ENCODE measurements at regions not wholly inside any gene's neighbourhood (a gene's known extent, or its start where the extent isn't known, plus 50 kb on each side); places are given as distances from the start of the nearest gene placed in this dataset.
A peak's percentile ranks its signal among the peaks of the same experiment; 100 is the strongest.

DNA sequence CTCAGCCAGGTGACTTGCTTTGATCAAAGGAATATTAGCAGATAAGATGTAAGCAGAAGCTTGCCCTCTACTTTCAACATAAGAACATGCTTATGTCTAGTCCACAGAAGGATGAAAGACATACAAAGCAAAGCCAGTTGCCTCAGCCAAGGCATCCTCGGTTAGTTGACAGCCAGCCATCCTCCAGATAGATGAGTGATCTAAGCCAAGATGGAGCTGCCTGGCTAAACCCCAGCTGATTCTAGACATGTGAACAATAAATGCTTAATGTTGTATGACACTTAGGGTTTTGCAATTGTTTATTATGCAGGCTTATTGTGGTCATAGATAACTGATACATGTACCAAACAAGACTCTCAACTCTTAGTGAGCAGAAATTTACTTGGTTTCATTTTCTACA lies 157.6 kb upstream of the TMTC2 start:
- DNase-seq = no peak

DNA sequence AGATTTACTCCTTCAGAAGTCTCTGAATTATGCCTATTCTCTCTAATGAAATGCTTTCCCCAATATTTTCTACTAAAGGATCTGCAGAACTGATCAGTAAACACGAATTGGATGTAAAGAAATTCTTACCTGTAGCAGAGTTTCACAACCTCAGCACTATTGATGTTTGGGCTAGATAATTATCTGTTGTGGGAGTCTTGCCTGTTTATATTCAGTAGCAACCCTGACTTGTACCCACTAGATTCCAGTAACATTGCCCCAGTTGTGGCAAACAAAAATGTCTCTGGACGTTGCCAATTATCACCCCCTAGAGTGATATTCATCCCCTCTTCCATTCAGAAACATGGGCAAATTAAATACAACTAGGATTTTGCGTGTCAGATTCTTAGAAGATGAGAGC lies 156.8 kb upstream of the TMTC2 start:
- DNase-seq = no peak

DNA sequence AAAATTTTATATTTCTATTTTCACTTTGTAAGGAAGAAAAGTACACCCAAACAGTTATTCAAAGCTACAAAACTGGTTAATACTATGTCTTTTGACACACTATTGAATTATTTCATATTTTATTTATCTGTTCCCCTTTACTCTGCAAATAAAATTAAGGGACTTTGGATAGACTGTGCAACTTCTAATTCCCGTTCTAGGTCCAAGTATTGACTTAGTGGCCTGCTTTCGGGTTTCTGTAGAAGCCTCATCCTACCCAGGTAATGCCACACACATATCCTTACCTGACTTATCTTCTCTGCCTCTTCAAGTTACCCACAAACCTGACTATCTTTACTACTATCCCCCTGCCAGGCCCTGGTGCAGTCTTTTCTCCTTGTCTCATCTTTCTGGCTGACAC lies 156.3 kb upstream of the TMTC2 start:
- DNase-seq = no peak

DNA sequence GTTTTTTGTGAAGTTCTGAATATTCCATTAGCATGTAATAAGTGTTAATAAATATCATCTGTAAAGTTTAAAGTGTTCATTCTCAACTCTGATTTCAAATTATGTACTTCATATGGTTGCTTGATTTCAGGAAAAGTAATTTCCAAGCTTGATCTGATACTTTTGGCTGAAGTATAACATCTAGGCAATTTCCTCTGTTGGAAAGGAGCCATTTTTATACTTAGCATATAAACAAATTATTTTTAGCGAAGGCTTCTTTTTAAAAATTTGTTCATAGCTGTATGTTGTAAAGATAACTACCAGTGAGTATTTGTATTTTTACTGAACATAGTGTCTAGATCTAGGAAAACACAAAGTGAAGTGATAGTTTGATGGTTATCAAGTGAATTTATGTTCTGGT lies 153.4 kb upstream of the TMTC2 start:
- DNase-seq = peak; percentile 48 to 58

DNA sequence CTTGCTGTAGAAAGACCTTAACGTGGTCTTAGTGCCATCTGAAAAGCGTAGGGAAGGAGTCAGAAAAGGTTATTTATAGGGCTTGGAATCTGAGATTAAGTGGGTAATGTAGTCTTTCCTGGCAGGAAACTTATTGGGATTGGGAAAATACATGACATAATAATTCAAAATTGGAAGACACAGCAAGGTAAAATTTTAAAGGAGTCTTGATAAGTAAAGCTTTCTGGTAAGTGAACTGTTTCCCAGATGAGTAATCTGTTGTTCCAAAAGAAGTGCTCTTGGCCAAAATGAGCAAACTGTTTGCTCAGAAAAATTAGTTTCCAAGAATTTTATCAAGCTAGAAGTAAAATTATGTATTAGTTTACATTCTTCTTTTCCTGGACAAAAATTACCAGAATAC lies 149.3 kb upstream of the TMTC2 start:
- DNase-seq = no peak

DNA sequence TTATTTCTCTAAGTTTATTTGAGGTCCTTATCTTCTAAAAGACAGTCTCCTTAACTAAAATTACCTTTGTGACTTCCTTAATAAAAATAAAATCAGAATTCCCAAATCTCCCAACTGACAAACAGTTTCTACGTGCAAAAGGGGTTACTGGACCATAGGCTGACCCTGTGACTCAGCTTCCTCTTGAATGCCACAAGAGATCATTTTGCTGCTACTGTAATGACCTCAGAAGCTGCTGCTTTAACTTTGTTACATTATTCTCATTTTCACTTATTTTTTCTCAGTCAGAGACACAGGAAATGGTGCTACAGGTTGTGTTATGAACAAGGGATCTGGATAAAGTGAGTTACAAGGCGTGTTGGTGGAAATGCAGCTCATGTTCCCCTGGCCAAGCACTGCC lies 132.2 kb upstream of the TMTC2 start:
- DNase-seq = no peak

DNA sequence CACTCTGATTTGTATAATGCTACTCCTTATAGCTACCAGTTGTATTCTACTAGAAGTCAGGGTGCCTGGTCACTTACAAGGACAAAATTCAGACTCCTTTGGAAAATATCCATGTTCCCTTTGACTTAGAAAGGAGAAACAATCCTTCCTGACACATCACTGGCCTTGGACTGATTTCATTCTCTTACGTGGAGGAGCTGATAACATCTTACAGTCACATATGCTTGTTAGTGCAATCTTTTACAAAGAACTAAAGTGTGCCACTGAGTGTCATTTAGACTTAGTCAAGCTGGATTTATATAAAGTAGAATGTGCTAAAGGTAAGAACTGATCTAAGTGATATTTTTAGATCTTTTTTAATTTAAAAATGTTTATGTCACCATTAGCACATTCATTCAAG lies 131.0 kb upstream of the TMTC2 start:
- DNase-seq = no peak

DNA sequence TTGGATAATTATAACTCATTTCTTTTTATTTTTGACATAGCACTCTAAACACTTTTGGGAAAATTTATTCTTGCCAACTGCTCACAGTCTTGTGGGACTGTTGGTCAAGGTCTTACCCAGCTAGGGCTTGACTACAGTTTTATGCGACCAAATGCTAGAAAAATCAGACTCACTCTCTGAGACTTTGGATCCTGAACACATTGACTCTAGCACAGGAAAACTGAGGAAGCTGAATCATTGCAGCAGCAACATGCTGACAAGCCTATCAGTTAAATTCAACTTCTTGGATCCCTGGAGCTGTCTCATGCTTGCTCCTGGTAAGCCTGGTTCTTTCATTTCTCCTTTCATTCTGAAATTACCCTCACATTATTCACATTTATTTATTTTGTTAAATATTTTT lies 120.7 kb upstream of the TMTC2 start:
- DNase-seq = no peak

DNA sequence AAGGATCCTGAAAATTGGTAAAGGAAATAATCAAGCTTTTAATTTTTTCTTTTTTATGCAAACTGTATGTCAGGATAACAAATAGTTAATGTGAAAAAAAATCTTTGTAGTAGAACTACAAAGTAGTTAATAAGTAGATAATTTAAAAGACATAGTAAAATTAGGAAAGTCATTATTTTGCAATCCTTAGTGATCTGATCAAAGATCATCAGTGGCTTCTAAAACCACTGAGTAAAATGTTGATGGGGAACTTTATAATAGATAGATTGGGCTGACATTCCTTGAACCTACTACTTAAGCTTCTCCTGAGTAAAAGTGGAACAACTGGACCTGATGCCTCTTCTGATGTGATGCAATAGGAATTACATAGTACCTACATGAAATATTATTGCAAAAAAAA lies 119.0 kb upstream of the TMTC2 start:
- no peak for DNase-seq

DNA sequence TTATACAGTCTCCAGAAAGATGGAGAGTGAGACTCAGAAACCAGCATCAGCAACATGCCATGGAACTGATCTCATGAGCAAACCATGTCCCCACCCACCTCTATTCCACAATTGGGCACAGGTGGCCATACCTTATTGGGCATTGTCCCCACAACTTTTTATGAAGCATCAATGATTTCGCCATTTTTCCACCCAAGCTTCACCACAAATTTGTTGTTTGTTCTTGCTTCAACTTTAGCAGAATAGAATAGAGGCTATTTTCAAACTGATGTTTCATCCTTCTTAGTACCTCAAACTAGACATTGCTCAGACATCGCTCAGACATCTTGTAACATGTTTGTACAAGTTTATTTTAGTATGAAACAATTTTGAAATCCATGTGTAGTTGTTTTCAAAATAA lies 112.5 kb upstream of the TMTC2 start:
- no peak for DNase-seq

DNA sequence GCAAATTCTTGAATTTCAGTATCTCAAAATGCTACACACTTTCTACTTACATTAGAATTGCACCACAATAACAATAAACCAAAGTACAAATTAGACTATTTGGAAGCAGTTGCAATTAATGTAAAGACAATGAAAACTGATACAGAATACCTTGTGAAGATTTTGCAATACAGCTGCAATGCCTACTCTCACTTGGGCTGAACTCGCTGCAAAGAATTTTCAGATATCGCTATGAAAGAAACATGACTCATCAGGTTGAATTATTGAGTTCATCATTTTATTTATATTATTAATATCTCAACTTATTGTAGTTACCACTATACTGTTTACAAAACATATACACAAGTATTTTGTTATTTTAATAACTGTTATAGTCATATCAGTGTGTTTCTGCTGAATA lies 108.0 kb upstream of the TMTC2 start:
- DNase-seq = no peak

DNA sequence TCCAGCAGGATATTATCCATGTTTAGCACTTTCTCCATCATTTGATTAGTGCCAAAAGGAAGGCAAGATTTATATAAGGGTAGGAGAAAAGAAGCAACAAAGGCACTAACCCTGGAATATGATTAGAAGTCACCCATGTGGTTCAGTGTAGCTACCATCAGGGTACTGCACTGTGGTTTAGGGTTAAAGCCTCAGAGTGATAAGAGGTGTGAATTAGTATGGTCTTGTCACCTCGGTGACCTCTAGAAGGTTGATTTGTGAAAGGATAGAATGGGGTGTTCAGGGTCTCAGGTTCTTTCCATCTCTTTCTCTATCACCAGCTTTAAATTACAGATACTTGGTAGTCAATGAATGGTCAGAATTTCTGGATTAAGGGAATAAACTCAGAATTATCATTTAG lies 103.0 kb upstream of the TMTC2 start:
- DNase-seq = no peak

DNA sequence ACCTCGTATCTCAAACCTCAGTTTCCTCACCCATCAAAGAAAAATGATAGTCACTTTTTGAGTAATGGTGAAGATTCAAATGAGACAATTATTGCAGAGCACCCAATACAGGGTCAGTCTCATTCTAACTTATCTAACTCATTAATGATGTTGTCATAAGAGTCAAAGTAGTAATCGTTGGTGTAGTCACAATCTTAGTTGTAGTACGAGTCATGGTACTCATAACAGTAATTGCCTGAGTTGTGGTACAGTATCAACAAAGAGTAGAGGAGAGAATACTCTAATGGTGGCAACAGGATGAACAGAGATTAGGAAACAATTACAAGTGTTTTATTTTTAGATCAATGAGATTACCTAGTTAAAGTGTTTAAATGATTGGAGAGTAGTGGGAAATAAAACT lies 93.6 kb upstream of the TMTC2 start:
- no peak for DNase-seq

DNA sequence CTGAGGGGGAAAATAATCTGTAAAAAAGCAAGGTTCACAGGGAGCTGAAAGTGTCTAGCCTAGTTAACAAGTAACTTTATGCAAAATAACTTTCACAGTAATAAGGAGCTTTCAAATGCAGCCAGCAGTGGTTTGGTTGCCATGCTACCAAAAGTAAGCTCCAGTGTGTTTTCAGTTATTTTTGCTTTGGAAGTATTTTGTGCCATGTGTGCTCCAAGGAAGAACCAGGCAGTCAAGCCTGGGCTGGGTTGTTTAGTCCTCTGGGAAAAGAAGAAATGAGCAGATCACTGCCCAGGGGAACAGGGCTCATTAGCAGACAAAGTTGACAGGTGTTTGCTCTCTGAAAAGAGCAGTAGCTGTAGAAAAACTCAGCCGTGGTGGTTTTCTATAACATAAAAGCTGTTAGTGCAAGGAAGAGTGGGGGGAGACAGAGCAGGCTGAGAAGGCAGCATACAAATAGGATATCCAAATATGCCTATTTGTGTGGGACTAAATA lies 92.8 kb upstream of the TMTC2 start:
- peak; percentile 70 to 88 for DNase-seq

DNA sequence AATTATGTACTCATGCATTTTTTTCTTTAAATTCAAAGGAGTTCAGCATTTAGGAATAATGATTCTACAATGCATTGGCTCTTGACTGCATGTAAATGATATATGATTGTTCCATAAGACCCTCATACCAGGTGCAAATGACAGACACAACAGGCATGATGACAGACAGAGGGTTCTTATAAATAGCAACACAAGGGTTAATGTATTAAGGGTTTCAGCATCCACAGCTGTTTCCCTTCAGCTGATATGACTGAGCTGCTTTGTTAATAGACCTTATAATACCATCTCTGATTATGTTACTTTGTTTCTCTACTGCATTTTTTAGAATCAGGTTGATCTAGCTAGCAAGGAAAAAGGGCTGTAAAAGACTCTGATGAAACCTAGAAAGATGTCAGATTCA lies 90.8 kb upstream of the TMTC2 start:
- no peak for DNase-seq

DNA sequence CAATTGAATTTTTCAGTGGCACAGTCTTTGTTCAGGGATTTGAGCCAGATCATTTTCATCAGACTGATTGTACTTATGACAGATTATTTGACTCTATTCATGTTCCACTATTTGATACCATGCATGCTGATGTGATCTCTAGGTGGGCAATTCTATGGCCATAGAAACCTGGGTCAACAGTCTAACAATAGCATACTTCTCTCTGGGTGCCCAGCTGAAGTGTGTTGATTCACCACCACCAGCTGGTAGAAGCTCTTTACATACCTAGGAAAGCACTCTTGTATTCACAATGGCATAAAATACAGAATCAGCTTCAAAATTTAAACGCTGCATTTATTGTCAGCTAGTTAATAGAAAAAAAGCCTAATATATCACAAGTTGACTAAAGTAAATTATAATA lies 90.2 kb upstream of the TMTC2 start:
- no peak for DNase-seq

DNA sequence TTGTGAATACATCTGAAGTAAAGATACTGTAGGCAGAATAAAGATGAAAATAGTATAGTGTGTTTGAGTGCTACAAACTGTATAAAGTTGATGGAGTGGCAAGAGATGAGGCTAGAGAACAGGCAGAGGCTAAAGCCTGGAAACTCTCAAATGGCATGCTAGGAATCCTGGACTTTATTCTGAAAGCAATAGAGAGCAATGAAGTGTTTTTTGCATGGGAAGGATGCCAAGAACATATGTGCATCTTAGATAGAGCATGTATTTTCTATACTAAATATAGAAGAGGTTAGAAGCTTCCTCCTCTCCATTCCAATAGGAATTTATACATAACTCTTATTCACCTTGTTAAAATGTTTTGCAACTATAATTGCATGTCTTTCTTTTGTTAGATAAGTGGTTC lies 86.3 kb upstream of the TMTC2 start:
- DNase-seq = no peak

DNA sequence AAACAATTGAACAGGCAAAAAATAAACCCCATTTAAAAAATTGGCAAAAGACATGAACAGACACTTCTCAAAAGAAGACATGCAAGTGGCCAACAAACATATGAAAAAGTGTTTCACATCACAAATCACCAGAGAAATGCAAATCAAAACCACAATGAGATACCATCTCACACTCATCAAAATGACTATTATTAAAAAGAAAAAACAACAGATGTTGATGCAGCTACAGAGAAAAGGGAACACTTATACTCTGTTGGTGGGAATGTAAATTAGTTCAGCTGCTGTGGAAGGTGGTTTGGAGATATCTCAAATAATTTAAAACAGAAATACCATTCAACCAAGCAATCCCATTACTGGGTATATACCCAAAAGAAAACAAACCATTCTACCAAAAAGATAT lies 83.1 kb upstream of the TMTC2 start:
- peak; percentile 11 to 35 for DNase-seq

DNA sequence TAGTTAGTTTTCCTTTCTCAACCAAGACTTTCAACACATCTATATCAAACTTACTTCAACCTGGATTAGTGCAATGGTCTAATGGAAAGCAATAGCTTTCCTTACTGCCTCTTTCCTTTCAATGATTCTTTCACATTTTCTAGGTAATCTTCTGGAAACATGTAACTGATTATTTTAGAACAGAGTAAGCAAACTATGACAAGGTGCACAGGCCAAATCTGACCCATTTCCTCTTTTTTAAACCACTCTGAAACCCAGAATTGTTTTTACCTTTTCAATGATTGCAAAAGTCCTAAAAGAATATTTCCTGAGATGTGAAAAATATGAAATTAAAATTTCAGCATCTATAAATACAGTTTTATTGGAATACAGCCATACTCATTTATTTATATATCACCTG lies 81.6 kb upstream of the TMTC2 start:
- no peak for DNase-seq

DNA sequence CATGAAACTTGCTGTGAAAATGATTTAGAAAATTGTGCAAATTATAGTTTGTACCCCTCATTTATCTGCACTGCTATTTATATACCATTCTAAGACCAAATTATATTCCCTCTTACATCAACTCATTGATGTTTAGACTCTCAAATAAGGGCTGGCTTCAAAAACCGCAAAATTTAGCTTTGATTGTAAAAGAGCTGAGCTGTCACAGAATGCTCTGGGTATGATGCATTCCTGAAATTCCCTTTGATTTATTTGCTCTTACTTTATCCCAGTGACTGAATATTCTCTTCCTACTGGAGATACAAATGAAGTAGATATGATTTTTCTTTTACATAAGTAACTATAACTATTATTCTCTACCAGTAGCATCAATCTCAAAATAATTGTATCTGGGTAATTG lies 78.0 kb upstream of the TMTC2 start:
- DNase-seq = no peak

DNA sequence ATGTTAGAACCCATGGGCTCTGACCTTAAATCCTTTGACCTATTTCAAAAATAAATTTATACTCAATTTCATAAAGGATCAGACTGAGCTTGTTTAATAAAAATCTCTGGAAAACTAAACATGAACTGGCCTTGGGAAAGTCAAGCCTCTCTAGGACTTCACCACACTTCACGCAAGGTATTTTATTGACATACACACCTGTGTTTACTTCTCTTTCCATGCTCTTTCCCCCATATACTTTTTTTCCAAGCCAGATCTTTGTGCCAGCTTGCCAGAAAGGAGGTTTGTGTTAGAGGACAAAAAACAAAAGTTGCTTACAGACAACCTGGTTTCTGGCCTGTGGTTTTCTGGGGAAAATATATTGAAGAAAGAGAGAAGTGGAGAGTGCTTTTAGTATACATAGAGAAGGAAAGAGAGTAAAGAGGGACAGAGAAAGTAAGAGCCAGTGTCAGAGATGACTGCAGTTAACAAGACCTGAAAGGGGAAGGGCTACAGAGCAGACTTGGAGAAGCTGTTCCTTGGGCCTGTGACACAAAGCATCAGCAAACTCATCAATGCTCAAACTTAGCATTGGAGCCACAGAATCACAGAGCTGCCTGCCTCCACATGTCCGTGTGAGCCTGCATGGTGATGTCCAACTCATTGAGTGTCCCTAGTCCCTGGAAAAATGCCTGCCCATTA lies 77.3 kb upstream of the TMTC2 start:
- no peak for DNase-seq

DNA sequence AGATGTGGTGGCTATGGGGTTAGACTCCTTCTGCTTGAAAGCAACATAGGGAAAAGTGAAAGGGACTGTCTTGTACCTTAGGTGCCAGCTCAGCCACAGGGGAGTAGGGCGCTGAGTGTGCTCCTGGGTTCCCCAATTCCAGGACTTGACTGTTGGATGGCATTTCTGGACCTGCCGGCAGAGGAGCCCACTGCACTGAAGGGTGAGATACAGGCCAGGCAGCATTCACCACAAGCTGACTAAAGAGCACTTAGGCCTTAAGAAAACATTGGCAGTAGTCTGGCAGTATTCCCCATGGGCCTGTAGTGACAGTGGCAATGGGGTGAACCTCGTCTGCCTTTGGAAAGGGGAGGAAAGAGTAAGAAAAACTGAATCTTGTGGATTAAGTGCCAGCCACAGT lies 67.1 kb upstream of the TMTC2 start:
- DNase-seq = no peak

DNA sequence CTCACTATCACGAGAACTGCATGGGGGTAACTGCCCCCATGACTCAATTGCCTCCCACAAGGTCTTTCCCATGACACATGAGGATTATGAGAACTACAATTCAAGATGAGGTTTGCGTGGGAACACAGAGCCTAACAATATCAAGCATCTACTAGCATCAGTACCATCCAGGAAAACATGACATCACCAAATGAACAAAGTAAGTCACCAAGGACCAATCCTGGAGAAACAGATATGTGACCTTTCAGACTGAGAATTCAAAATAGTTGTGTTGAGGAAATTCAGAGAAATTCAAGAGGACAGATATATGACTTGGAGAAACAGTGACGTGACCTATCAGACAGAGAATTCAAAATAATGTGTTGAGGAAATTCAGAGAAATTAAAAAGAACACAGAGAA lies 65.8 kb upstream of the TMTC2 start:
- DNase-seq = no peak

DNA sequence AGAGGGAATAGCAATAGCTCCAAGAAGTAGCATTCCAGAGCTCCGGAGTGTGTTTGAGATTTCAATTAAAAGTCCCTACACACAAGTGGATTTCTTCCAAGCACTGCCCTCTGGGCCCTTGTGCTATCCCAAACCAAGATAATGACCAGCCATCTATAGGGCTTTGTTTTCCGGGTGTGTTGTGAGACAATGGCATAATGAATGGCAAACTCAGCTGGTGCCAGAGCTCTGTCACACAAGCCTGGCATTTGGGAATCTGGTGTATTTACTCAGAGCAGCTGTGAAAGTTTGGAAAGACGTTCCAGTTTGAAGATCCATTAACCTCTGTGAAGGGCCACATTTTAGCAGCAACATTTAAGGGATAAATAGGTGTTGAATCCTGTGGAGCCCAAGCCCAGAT lies 61.2 kb upstream of the TMTC2 start:
- no peak for DNase-seq

DNA sequence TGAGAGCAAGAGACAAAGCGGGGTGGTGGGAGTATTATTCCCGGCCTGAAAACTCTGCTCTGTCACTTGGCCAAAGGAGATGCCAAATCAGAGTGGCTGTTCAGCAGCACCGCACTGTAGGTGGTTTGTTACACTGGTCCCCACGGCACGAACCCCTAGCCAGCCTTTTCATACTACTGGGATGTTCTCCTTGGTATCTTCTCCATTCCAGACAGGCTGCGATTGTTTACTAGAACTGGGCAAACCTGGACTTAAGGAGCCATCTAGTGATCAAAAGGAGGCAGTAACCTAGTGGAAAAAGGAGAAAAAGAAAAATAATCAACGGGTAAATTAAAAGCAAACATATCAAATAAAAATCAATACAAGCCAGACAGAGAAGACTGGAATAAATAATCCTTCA lies 58.9 kb upstream of the TMTC2 start:
- peak; percentile 31 to 70 for DNase-seq
